ENCODE measurements at regions not wholly inside any gene's neighbourhood (a gene's known extent, or its start where the extent isn't known, plus 50 kb on each side); places are given as distances from the start of the nearest gene placed in this dataset.

- no peak for DNase-seq (ENCODE audit: low read depth in 1 of 2, low spot score in 1 of 2)
- Histone ChIP-seq H3K27ac (replicated peaks) (no peak overlapping the region), H3K4me3 (replicated peaks; ENCODE audit: insufficient read depth, low read length) (no peak overlapping the region), H3K27me3 (ENCODE audit: insufficient read depth, poor library complexity, severe bottlenecking) (no peaks in the 10 kb centered on the region)
- TF ChIP-seq CTCF (IDR thresholded peaks at IDR 0.05; ENCODE audit: insufficient read depth, low read length) = no peak
- TF ChIP-seq SPI1 (IDR thresholded peaks at IDR 0.05; ENCODE audit: borderline replicate concordance, low read depth) = no peak
- TF ChIP-seq POLR2AphosphoS5 (IDR thresholded peaks at IDR 0.05; ENCODE audit: low read depth) = no peak
- TF ChIP-seq REST (IDR thresholded peaks at IDR 0.05; ENCODE audit: insufficient replicate concordance, low read depth) = no peak
- no peak for TF ChIP-seq GABPA (IDR thresholded peaks at IDR 0.05; ENCODE audit: low read depth)
Measured at GRCh38 chr1:55554611-55555010, 339.4 kb upstream of the USP24 start.

GRCh38 chr1:55552636-55553035, 337.5 kb upstream of the USP24 start:
- H3K4me3 ChIP-seq (replicated peaks; ENCODE audit: insufficient read depth, low read length) = no peak overlapping the region
- TF ChIP-seq REST (IDR thresholded peaks at IDR 0.05; ENCODE audit: insufficient replicate concordance, low read depth) = no peak
- no peak for TF ChIP-seq SPI1 (IDR thresholded peaks at IDR 0.05; ENCODE audit: borderline replicate concordance, low read depth)
- no peaks in the 10 kb centered on the region for H3K27me3 ChIP-seq (ENCODE audit: insufficient read depth, poor library complexity, severe bottlenecking)
- no peak overlapping the region for H3K27ac ChIP-seq (replicated peaks)
- DNase-seq (ENCODE audit: low read depth in 1 of 2, low spot score in 1 of 2) = no peak

GRCh38 chr1:55547405-55547804, 332.2 kb upstream of the USP24 start:
- Histone ChIP-seq H3K27ac (replicated peaks) (no peak overlapping the region), H3K4me3 (replicated peaks; ENCODE audit: insufficient read depth, low read length) (no peak overlapping the region), H3K27me3 (ENCODE audit: insufficient read depth, poor library complexity, severe bottlenecking) (no peaks in the 10 kb centered on the region)
- TF ChIP-seq CTCF (IDR thresholded peaks at IDR 0.05; ENCODE audit: insufficient read depth, low read length) (no peak), GABPA (IDR thresholded peaks at IDR 0.05; ENCODE audit: low read depth) (no peak), REST (IDR thresholded peaks at IDR 0.05; ENCODE audit: insufficient replicate concordance, low read depth) (no peak), SPI1 (IDR thresholded peaks at IDR 0.05; ENCODE audit: borderline replicate concordance, low read depth) (no peak), POLR2AphosphoS5 (IDR thresholded peaks at IDR 0.05; ENCODE audit: low read depth) (no peak)
- DNase-seq (ENCODE audit: low read depth in 1 of 2, low spot score in 1 of 2) = no peak

- Histone ChIP-seq H3K27me3 (ENCODE audit: insufficient read depth, poor library complexity, severe bottlenecking) (no peaks in the 10 kb centered on the region), H3K4me3 (replicated peaks; ENCODE audit: insufficient read depth, low read length) (no peak overlapping the region), H3K27ac (replicated peaks) (no peak overlapping the region)
- TF ChIP-seq SPI1 (IDR thresholded peaks at IDR 0.05; ENCODE audit: borderline replicate concordance, low read depth) (no peak), CTCF (IDR thresholded peaks at IDR 0.05; ENCODE audit: insufficient read depth, low read length) (no peak)
- no peak for DNase-seq (ENCODE audit: low read depth in 1 of 2, low spot score in 1 of 2)
Measured at GRCh38 chr1:55546553-55546952, 331.4 kb upstream of the USP24 start.
